KMS-11 (cell line): ENCODE measurements at regions not wholly inside any gene's neighbourhood (a gene's known extent, or its start where the extent isn't known, plus 50 kb on each side); places are given as distances from the start of the nearest gene placed in this dataset.

Source experiments
- H2AFZ ChIP-seq: fragments of 200-600 bp; sonication (generic); 2 replicates; pipeline ENCODE4 v1.6.1; 2016; ENCODE audit warnings: antibody characterized with exemption, mixed run types, low read depth
- H3K27ac ChIP-seq: fragments of 200-600 bp; sonication (generic); 2 replicates; pipeline ENCODE4 v1.6.1; 2016; ENCODE audit warnings: mild to moderate bottlenecking, mixed run types
- H3K27me3 ChIP-seq: fragments of 200-600 bp; sonication (generic); 2 replicates; pipeline ENCODE4 v1.6.1; 2017; ENCODE audit warnings: mild to moderate bottlenecking, low read depth, mixed run types, moderate library complexity; ENCODE audit not compliant: insufficient read depth
- H3K36me3 ChIP-seq: fragments of 200-600 bp; sonication (generic); 2 replicates; pipeline ENCODE4 v1.6.1; 2017; ENCODE audit warnings: mild to moderate bottlenecking, mixed run types; ENCODE audit not compliant: insufficient read depth
- H3K4me1 ChIP-seq: fragments of 200-600 bp; sonication (generic); 2 replicates; pipeline ENCODE4 v1.6.1; 2016; ENCODE audit warnings: mild to moderate bottlenecking, low read depth, mixed run types; ENCODE audit not compliant: poor library complexity, severe bottlenecking
- H3K4me2 ChIP-seq: fragments of 200-600 bp; sonication (generic); 2 replicates; pipeline ENCODE4 v1.7.0; 2016; ENCODE audit warnings: mild to moderate bottlenecking, mixed run types
- H3K4me3 ChIP-seq: fragments of 200-600 bp; sonication (generic); IDR thresholded peaks from 2 replicates; pipeline ENCODE4 v1.6.1; 2017; ENCODE audit warnings: low read depth, low read length, mixed read lengths; ENCODE audit not compliant: insufficient read depth
- H3K79me2 ChIP-seq: fragments of 200-600 bp; sonication (generic); 2 replicates; pipeline ENCODE4 v1.6.1; 2016; ENCODE audit warnings: low read depth, mixed run types; ENCODE audit not compliant: insufficient read depth
- H3K9ac ChIP-seq: fragments of 200-600 bp; sonication (generic); 2 replicates; pipeline ENCODE4 v1.6.1; 2016; ENCODE audit warnings: mild to moderate bottlenecking, mixed run types
- H4K20me1 ChIP-seq: fragments of 200-600 bp; sonication (generic); 2 replicates; pipeline ENCODE4 v1.6.1; 2016; ENCODE audit warnings: mild to moderate bottlenecking, mixed run types; ENCODE audit not compliant: insufficient read depth
- CTCF ChIP-seq: fragments of 200-600 bp; sonication (generic); conservative IDR thresholded peaks from 2 replicates; pipeline ENCODE4 v1.6.1; 2017; ENCODE audit warnings: low read depth, mild to moderate bottlenecking, antibody characterized with exemption, low read length, moderate library complexity, mixed read lengths

- no peak overlapping the region for H2AFZ ChIP-seq
- no peak overlapping the region for H3K4me3 ChIP-seq
- H3K27ac ChIP-seq, result no peak overlapping the region
- H3K4me1 ChIP-seq, result peaks cover 45% of the 10 kb centered on the region
- H3K36me3 ChIP-seq, result no peaks in the 10 kb centered on the region
- no peaks in the 10 kb centered on the region for H3K79me2 ChIP-seq
- H3K9ac ChIP-seq, result no peak overlapping the region
- no peaks in the 10 kb centered on the region for H4K20me1 ChIP-seq
- H3K27me3 ChIP-seq, result no peaks in the 10 kb centered on the region
- no peak overlapping the region; the same call in 1 of the 2 replicates for H3K4me2 ChIP-seq
- no peak for TF ChIP-seq CTCF
Measured at GRCh38 chr6:156391977-156392376, 385.2 kb upstream of the ARID1B start.

GRCh38 chr6:156391061-156391672, 386.0 kb upstream of the ARID1B start:
- Histone ChIP-seq H3K4me2 (no peak overlapping the region), H4K20me1 (no peaks in the 10 kb centered on the region), H3K79me2 (no peaks in the 10 kb centered on the region), H3K4me3 (no peak overlapping the region), H2AFZ (no peak overlapping the region), H3K9ac (no peak overlapping the region), H3K27me3 (no peaks in the 10 kb centered on the region), H3K4me1 (peaks cover 40% of the 10 kb centered on the region), H3K27ac (no peak overlapping the region), H3K36me3 (no peaks in the 10 kb centered on the region)
- no peak for TF ChIP-seq CTCF

- Histone ChIP-seq H4K20me1 (no peaks in the 10 kb centered on the region), H3K27me3 (no peaks in the 10 kb centered on the region), H2AFZ (no peak overlapping the region), H3K27ac (no peak overlapping the region), H3K4me1 (peaks cover 37% of the 10 kb centered on the region), H3K4me3 (no peak overlapping the region), H3K4me2 (no peak overlapping the region), H3K79me2 (no peaks in the 10 kb centered on the region), H3K36me3 (no peaks in the 10 kb centered on the region), H3K9ac (no peak overlapping the region)
- TF ChIP-seq CTCF, result no peak
Measured at GRCh38 chr6:156390621-156391020, 386.6 kb upstream of the ARID1B start.

GRCh38 chr6:156389296-156389695, 387.9 kb upstream of the ARID1B start:
- Histone ChIP-seq H3K9ac (no peak overlapping the region), H3K4me2 (no peak overlapping the region), H2AFZ (no peak overlapping the region)

More at GRCh38 chr6:156389296-156389695, 387.9 kb upstream of the ARID1B start:
- no peaks in the 10 kb centered on the region for H3K79me2 ChIP-seq
- TF ChIP-seq CTCF, result no peak
- H3K36me3 ChIP-seq, result no peaks in the 10 kb centered on the region
- H3K4me1 ChIP-seq, result peaks cover 24% of the 10 kb centered on the region
- no peak overlapping the region for H3K27ac ChIP-seq
- no peaks in the 10 kb centered on the region for H4K20me1 ChIP-seq
- no peak overlapping the region for H3K4me3 ChIP-seq
- H3K27me3 ChIP-seq, result no peaks in the 10 kb centered on the region
